ENCODE measurements at regions not wholly inside any gene's neighbourhood (a gene's known extent, or its start where the extent isn't known, plus 50 kb on each side); places are given as distances from the start of the nearest gene placed in this dataset.

DNA sequence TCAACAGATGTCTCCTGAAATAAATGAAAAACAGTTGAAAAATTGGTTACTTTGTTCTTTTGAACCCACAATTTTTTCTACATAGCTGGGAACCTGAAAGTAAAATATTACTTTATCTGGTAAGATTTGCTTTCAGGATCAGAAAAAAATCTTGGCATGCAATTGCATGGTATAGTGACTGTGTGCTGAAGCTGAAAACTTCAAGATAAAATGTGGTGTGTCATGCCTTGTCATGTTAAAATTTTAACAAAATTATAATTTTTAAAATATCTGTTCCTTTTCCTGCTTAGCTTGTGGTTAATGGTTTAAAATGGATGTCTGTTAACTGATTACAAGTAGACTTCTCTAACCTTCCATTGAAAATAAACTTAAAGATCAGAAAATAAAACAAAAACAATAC is 904.8 kb downstream of the PDHA2 start:
- no peak for DNase-seq (ENCODE audit: low read depth in 4 of 4, low spot score in 3 of 4)

DNA sequence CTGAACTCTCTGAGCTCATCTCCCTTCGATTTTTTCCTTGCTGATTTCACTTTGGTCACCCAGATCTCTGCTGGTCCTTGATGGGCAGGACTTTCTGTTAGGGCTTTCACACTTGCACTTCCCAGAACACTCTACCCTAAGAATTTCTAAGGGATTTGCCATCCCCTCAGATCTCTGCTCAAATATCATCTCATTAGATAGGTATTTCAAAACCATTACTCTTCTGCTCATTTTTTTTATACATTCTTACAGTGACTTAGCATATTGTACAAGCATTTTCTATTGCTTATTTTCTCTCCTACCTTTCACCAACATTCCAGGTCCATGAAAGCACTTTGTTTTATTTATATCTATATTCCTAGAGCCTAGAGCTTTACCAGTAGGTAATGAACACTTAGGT is 913.3 kb downstream of the PDHA2 start:
- DNase-seq (ENCODE audit: low read depth in 4 of 4, low spot score in 3 of 4), result no peak

DNA sequence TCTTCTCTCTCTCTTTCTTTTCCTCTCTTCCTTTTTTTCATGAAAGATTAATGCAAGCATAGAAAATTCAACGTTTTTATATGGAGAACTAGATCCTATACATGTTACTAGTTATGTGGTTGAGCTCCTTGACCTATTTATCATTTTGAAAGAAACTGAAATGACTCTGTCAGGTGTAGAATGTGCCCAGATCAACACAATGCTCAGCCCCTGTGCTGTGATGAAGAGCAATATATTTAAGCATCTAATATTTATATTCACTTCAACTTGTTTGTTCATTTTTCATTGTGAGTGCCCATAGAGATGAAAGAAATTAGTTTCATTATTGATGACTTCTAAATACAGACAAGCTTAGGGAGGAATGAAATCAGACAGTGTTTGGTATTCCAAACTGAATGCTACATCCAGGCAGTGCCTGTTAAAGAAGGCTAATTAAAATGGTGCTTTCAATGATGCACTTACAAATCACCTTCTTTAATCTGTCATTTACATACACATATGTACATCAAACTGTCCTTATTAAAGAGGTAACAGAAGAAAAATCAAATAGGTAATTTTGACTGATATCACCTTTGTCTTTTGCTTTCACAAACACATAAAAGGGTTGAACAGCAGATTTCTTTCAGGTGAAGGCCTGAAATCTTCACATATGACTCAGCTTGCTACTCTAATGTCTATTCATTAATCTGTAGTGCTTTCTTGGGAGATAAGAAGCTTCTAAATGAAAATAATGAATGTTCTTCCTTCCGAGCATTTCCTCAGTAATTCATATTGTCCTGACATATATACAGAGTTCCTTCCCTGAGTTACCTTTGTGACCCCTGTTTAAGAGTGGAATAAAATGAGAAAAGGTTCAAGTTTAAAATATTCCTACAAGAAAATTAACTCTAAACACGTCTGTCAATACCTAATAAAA is 915.9 kb downstream of the PDHA2 start:
- DNase-seq (ENCODE audit: low read depth in 4 of 4, low spot score in 3 of 4), result no peak

DNA sequence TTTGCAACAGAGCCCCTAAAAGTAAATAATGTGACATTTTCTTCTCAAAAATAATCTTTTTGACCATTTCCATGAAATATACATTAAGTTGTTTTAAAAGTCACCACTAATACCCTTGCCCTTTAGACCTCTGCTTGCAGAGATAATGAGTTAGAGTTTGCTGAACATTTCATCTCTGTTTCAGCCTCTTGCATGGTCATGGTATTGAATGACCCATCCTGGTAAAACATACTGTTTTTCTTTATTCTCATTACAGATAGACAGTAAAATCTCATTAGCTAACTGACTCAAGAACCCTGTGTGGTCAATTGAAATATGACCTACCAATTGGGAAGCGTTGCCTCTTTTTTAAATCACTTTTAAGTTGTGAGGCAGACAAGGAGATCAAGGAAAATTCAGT is 916.7 kb downstream of the PDHA2 start:
- DNase-seq (ENCODE audit: low read depth in 4 of 4, low spot score in 3 of 4), result no peak

DNA sequence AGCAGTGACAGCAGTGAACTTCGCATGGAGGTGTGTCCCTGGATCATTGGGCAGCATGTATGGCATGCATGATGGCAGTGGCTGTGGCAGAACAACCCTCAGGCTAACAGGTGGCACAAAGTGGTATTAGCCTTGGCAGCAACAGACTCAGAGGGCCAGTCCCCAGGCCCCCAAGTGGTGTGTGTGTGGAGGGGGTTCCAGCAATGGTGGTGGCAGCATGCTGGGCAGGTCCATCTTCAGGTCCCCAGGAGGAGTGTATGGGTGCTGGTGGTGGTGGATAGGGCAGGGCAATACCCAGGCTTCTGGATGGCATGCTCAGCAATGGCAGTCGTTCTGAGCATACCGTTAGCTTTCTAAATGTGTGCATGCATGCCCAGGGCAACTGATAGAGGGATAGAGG is 923.7 kb downstream of the PDHA2 start:
- no peak for DNase-seq (ENCODE audit: low read depth in 4 of 4, low spot score in 3 of 4)

DNA sequence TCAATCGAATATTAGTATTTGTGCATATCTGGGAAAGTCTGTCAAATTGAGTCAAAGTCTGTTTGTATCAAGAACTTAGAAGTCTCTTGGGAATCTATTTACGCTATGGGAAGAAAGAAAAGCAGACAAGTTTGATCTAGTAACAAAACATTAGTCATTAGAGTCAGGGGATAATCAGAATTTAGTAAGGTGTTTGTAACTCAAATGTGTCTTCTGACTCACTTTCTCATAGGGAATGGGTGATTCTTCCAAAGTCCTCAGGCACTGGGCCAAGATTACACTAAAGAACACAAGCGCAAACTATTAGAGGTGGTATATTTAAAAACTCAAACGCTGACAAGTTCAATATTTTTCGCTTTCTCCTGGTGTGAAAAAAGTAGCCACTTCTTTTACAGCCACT is 926.5 kb downstream of the PDHA2 start:
- no peak for DNase-seq (ENCODE audit: low read depth in 4 of 4, low spot score in 3 of 4)

DNA sequence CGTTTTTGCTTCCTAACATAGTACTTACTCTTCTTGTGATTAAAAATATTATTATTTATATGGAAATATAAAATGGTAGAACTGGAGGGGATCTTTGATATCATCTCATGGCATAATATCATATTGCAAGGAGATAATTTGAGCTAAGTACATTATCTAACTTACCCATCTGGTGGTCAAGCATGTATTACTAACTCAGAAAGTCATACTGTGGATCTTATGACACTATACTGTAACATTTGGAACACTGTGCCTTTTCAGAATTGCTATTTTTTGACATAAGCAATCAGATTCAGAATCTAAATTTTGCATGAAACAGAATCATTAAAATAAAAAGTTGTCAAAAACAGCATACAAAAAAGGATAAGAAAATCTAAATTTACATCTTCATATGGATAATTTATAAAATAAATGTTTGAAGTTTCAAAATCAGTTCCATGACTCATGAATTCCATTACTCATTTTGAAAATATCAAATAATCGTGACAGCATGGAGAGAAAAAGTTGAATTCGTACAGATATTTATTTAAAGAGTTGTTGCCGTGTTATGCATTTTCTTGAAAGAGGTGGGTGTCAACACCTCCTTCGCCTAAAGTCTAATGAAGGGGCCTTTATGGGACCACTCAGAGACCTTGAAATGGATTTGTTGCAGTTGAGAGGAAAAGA is 928.1 kb downstream of the PDHA2 start:
- no peak for DNase-seq (ENCODE audit: low read depth in 4 of 4, low spot score in 3 of 4)

DNA sequence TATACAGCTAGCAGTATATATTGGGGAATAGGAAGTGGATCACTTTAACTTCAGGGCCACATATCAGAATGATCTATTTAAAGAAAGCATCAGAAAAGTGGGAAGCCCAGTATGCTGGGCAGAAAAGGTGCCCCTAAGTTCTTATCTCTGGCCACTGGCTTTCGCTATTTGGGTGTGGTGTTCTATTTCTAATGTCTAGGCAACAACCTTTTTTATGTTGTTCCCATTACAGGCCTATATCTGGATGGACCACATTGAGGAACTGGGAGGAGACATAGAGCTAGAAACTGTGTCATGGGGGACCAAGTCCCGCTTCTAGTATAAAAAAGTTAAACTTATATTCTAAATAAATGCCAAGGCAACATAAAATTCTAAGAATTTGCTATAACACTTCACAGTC is 935.6 kb downstream of the PDHA2 start:
- DNase-seq (ENCODE audit: low read depth in 4 of 4, low spot score in 3 of 4), result no peak

DNA sequence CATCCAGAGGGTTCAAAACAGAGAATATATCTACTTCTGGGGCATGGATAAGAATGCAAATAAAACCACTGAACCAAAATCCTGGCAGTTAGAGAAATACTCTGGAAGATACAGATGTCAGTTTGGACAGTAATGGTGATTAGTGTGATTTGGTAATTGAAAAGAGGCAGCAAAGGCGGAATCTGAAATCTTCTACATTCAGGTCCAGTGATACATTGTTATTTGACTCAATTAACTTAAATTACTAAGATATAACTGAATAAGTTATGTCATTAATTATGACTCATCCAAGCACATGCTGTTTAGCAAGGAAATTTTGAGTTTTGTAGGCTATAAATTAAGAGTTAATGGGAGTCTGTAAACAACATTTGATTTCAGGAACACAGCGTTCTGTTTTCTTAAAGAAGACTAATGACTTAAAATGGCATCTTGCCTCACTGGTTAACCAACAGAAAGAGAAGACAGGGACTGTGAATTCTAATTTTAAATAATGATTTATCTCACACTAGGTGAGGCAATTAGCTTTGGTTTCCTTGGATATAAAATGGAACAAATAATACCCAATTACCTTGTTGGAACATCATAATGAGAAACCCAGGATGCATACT is 937.1 kb downstream of the PDHA2 start:
- no peak for DNase-seq (ENCODE audit: low read depth in 4 of 4, low spot score in 3 of 4)

DNA sequence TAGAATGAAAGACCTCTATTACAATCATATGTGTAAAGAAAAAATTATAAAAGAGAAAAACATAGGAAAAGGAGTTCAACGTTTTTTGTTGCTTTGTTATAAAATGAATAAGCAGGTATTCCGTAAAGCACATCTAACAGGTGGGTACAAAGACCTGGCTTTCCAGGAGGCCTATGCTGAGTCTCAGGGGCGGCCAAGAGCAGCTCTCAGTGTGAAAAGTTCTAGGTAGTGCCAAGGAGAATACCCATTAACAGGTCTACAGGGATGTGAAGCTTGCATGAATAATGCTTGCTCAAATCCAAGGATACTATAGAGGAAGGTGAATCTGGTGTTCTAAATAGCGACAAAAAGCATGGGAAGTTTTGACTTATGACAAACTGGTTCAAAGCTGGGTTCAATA is 944.4 kb downstream of the PDHA2 start:
- DNase-seq (ENCODE audit: low read depth in 4 of 4, low spot score in 3 of 4), result no peak

DNA sequence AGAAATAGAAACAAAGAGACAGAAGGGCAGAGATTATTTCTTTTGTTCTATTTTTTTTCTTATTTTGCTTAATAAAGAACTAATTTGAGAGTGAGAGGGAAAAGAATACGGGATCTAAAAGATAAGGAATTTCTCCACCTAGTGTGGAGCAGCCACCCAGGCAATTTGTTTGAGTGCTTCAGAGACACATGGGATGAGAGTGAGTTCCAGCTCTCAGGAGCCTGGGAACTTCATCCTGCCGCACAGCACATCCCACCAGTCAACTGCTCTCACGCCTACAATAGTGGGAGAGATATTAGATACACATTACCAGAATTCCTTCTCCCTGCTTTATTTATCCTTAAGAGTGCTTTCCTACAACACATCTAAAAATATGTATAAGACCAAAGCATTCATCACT is 946.4 kb downstream of the PDHA2 start:
- DNase-seq (ENCODE audit: low read depth in 4 of 4, low spot score in 3 of 4), result no peak

DNA sequence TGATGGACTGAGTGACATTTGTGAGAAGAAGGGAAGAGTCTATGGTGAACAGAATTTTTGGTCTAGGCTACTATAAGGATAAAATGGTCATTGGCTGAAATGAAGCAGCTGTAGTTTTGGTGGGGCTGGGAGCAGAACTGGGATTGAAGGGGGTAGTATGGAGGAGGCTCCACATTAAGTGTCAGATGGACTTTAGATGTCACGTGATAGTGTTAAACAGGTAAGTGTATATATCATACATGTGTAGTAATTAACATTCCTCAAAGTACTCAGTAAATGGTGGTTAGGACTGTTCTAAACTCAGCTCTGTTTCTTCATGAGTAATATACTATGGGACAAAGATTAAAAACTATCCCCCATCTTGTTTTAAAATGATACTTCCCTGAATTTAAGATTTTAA is 947.9 kb downstream of the PDHA2 start:
- no peak for DNase-seq (ENCODE audit: low read depth in 4 of 4, low spot score in 3 of 4)

DNA sequence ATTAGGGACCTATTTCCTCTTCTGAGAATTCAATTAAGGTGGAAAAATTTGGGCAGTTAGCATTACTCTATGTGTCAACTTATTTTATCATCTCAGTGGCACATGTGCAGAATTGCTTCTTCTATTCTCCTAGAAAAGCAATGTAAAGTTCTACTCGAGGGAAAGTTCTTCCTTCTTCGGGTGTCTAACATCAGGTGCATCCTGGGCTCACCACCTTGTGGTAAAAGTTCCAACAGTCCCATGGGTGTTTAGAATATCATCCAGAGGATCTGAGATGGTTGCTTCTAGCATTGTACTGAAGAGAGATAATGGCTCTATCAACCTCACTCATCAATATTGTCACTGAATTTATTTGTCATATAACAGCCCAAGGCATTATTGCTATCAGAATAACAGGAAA is 969.7 kb downstream of the PDHA2 start:
- no peak for DNase-seq (ENCODE audit: low read depth in 4 of 4, low spot score in 3 of 4)

DNA sequence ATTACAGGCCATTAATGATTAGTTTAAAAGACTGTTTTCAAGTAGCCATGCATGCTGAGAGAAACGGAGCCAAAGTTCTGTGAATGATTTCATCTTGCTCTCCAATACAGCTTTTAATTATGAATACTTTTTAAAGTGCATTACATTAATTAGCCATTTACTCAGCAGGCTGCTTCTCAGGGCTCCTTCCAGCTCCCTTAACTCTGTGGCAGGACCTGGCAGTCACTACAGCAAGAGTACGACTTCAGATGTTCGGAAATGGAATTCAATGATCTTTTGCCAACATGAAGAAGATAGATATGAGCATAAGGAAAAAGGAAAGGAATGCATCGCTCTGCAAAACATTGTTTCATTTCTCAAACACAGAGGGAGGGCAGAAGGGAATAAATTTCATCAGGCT is 987.2 kb downstream of the PDHA2 start:
- no peak for DNase-seq (ENCODE audit: low read depth in 4 of 4, low spot score in 3 of 4)

DNA sequence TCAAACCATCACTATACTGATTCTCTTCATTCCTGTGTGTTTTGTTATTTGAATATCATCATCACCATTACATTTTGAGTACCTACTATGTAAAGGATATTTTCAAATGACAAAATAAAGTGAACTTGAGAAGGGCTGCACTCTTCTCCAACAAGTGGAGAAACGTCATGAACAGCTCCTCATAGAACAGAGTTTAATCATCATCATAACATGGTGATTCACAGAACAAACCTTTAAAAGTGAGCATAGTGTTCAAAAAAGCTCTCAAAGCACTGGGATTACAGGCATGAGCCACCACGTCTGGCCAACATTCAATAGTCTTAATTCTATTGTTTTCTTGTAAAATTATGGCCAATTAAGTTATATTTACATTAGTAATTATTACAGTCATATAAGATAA is 993.9 kb downstream of the PDHA2 start:
- no peak for DNase-seq (ENCODE audit: low read depth in 4 of 4, low spot score in 3 of 4)

DNA sequence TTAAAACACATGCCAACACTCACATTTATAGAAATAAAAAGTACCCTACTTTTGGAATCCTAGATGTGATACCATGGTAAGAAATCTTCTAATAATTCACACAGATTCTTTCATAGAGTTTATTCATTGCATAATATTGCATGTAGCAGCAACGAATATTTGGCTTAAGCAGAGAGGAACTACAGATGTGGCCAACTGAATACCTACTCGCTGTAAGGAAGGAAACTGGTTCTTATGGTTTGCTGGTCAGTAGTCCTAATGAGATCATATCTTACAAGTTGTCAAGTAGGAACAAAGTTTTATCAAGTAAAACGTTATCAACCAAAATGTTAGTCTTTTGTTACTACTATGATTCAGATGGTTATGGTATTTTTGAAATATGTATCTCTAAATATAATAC is 996.1 kb downstream of the PDHA2 start:
- no peak for DNase-seq (ENCODE audit: low read depth in 4 of 4, low spot score in 3 of 4)

DNA sequence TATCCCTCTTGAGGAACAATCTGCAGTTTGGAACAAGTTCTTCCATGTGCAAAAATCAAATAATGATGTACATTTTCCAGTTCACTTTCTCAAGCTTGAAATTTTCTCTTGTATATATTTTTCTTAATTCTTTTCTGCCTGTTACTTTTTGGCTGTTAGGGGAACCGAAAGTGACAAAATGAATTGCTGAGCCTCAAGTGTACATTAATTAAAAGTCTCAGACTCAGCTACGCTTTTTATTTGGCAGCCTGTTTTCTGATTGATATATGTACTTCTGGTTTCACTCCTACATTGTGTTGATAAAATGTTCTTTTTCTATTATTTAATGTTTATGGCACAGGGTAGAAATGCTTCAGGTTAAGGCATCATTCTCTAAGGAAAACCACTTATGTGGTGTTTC is 999.5 kb downstream of the PDHA2 start:
- no peak for DNase-seq (ENCODE audit: low read depth in 4 of 4, low spot score in 3 of 4)

DNA sequence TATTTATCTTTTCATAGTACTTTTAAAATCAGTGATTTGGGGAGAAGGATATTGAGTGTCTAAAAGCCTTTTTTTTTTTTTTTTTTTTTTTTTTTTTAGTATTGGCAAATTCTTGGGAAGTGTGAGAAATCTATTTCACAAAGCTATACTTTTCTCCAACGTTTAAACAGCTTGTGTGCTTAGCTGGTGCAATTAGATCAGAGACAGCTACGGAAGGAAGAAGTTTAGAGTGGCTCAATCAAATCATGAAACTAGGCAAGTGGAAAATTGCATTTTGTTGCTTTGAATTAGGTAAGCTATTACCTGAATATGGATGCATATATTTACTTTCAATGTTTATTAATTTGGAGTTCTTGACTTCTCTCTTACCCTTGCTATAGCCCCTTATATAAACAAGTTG is 1001.9 kb downstream of the PDHA2 start:
- no peak for DNase-seq (ENCODE audit: low read depth in 4 of 4, low spot score in 3 of 4)

DNA sequence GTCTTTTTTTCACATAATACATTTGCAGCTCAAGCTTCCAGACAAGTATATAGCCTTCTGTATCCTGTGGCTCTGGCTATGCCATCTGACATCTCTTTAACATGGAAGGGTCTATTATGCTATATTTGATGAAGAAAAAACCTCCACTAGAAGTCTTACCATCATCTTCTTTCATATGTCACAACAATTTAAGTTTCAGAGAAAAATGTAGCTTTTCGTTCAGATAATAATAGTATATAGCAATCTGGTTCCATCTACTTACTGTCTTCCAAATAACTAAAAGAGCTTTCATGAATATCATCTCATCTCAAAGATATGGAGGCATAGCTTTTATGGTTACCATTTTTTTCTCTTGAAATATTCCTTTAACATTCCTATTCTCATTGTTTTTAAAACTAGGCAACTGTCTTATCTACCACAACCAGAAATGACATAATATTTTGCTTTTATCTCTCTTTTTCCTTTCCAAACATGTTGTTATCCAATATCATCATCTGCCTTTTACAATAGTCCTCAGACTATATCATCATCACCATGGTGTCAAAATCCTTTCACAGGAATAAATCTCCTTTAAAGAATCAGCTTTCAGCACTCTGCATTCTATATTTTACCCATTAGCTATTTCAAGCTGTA is 1005.1 kb downstream of the PDHA2 start:
- no peak for DNase-seq (ENCODE audit: low read depth in 4 of 4, low spot score in 3 of 4)

DNA sequence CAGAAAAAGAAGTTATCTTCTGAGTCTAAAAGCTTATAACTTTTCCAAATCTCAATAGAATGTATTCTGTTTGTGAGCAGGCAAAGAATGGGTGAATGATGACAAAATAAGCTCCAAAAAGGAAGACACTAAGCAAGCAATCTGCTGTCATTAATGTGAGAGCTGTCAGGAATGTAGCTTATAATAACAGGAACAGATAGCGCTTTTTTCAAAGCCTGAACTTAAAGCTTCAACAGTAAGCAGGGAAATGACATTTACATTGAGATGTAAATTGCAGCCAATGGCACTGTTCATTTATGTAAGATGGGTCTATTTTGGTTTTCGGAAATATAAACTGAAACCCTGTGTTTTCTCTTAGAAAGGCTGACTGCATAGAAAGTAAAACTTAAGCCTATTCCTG is 1005.9 kb downstream of the PDHA2 start:
- DNase-seq (ENCODE audit: low read depth in 4 of 4, low spot score in 3 of 4), result no peak

DNA sequence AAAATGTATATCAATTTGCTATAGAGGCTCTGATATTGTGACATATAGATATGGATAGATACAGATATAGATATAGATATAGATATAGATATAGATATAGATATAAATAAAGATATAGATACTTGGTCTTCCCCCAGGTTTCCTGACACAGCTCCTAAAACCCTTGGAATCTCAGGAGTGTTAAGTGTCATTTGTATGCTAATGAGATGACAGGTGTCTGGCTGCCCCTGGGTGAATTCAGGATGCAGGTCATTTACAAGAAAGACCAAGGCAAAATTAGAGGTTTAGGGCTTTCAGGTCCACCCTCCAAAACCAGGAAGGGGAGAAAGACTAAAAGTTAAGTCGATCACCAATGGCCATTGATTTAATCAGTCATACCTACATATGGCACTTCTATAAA is 1034.8 kb downstream of the PDHA2 start:
- DNase-seq (ENCODE audit: low read depth in 4 of 4, low spot score in 3 of 4), result no peak

Measured in left renal pelvis (tissue), 4 donors.